22Rv1 (cell line): ENCODE measurements at regions not wholly inside any gene's neighbourhood (a gene's known extent, or its start where the extent isn't known, plus 50 kb on each side); places are given as distances from the start of the nearest gene placed in this dataset.

Source experiments
- H3K27ac ChIP-seq: fragments of 450-650 bp; 2 replicates; pipeline ENCODE4 v1.5.1; 2017
- CTCF ChIP-seq: fragments of 450-650 bp; IDR thresholded peaks from 2 replicates; pipeline ENCODE4 v1.5.1; 2017; ENCODE audit warnings: mild to moderate bottlenecking
- ZFX ChIP-seq: fragments of 450-650 bp; IDR thresholded peaks from 2 replicates; pipeline ENCODE4 v1.6.1; 2017; ENCODE audit warnings: antibody characterized with exemption, borderline replicate concordance

- TF ChIP-seq ZFX (no peak), CTCF (no peak)
- H3K27ac ChIP-seq, result no peak overlapping the region
Measured at GRCh38 chr5:74320526-74320925, 320.0 kb downstream of the ENC1 start.

GRCh38 chr5:74319076-74319475, 321.5 kb downstream of the ENC1 start:
- TF ChIP-seq ZFX (no peak), CTCF (no peak)

GRCh38 chr5:74316064-74316603, 324.4 kb downstream of the ENC1 start:
- no peak for TF ChIP-seq CTCF
- TF ChIP-seq ZFX, result no peak
- H3K27ac ChIP-seq, result no peak overlapping the region; the same call in 1 of the 2 replicates

More at GRCh38 chr5:74319076-74319475, 321.5 kb downstream of the ENC1 start:
- no peak overlapping the region for H3K27ac ChIP-seq

GRCh38 chr5:74314906-74315305, 325.6 kb downstream of the ENC1 start:
- H3K27ac ChIP-seq, result no peak overlapping the region
- no peak for TF ChIP-seq CTCF
- no peak for TF ChIP-seq ZFX

DNA sequence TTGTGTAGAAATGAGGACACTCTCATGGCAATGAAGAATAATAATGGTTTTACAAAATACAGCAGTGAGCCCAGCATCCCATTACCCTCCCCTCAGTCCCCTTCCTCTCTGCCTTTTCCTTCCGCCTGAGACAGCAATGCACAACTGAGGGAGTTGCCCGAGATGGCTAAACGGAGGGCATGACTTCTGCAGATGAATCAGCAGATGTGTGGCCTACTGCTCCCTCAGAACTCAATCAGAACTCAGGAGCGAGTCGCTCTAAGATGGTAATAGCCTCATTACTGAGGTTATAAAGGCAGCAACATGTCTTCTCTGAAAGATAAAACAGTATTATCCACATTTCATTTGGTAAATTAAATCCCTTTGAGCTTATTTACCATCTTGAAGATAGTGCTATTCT, 326.6 kb downstream of the ENC1 start:
- TF ChIP-seq ZFX (no peak), CTCF (no peak)
- H3K27ac ChIP-seq, result no peak overlapping the region

- no peak for TF ChIP-seq CTCF
- no peak for TF ChIP-seq ZFX
- no peak overlapping the region for H3K27ac ChIP-seq
Measured at GRCh38 chr5:74312746-74313145, 327.8 kb downstream of the ENC1 start.

- TF ChIP-seq CTCF (no peak), ZFX (no peak)
- H3K27ac ChIP-seq, result no peak overlapping the region
Measured at GRCh38 chr5:74311961-74312360, 328.6 kb downstream of the ENC1 start.
